Lower leg skin (tissue), 4 donors: ENCODE measurements at regions not wholly inside any gene's neighbourhood (a gene's known extent, or its start where the extent isn't known, plus 50 kb on each side); places are given as distances from the start of the nearest gene placed in this dataset.
"Not testable (repeated sequence)": the region's sequence is repeated elsewhere in the genome, so short reads cannot be mapped to it uniquely, and the experiment has no call there.

Experiments
- DNase-seq, 2 donors: peaks; one replicate each; pipeline ENCODE4 v3.0.0-alpha.2; 2019; ENCODE audit warnings: low spot score in 2 of 2
- H3K4me3 ChIP-seq: fragments of 200-600 bp; sonication (generic); 2 replicates; pipeline ENCODE4 v1.5.1; 2017; ENCODE audit warnings: mild to moderate bottlenecking, low read depth; ENCODE audit not compliant: poor library complexity, severe bottlenecking
- POLR2A ChIP-seq, 2 donors: fragments of 450-650 bp; IDR thresholded peaks; one replicate each; pipeline ENCODE4 v1.6.1; 2016 to 2017; ENCODE audit warnings: antibody characterized with exemption in 2 of 2, mild to moderate bottlenecking in 1 of 2, moderate library complexity in 1 of 2
- WGBS, 2 donors: methylation state at CpG; one replicate each; pipeline ENCODE4 v1.1.5; 2018; 5-methylcytosine and 5-hydroxymethylcytosine counted together
- intact Hi-C: fragments of 100-400 bp; cut with DNase I; formaldehyde crosslinking; loops from one replicate; pipeline ENCODE4 v1.15.0; 2023; ENCODE audit warnings: low total_unique reads
- TF ChIP-seq, protein P1 (sequence below), 3 donors: fragments of 450-650 bp; IDR thresholded peaks; one replicate each; pipeline ENCODE4 v1.5.1; 2016; ENCODE audit warnings: antibody characterized with exemption in 3 of 3, mild to moderate bottlenecking in 3 of 3, moderate library complexity in 2 of 3

DNA sequence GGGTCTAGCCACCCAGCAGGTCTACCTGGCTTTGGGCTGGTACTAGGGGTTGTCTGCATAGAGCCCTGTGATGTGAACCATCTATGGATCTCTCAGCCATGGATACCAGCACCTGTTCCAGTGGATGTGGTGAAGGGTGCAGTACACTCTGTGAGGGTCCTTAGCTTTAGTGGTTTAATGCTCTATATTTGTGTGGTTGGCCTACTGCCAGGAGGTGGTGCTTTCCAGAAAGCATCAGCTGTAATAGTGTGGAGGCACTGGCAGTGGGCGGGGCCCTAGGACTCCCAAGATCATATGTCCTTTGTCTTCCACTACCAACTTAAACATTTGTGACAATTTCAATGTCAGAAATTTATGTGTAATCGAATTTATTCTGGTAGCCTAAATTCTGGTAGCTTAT, 1065.1 kb downstream of the RPIA start:
- intact Hi-C loops, H3K4me3 ChIP-seq: not testable (repeated sequence)
- DNase-seq = peak in 1 of 2 donors; percentile 82
- 65 to 75% methylated on average over 2 of the region's 2 CpGs for WGBS, 2 donors

DNA sequence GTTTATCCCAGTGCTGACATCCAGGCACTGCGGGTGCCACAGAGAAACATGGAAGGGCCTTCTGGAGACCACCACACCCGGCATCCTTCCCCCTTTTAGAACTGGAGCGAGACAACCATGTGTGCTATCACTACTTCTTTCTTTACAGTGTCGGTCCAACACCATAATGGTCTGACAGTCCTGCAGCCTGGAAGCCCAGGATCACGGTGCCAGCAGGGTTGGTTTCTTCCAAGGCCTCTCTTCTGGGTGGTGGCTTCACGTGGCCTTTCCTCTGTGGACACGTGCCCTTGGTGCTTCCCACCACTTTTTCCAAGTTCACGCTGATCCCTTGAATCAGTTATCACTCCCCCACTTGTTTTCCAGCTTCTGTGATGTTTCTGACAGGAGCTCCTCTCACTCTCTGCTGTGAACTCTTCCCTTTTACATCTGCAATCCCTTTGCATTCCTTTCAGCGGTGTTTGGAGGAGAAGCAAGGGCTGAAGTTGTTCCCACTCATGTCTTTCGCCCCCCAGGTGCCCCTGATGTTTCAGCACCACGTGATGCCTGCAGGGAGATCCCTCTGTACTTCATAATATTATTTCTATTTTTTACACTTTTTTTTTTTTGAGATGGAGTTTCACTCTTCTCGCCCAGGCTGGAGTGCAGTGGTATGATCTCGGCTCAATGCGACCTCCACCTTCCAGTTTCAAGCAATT, 1067.0 kb downstream of the RPIA start:
- DNase-seq, H3K4me3 ChIP-seq, intact Hi-C loops: not testable (repeated sequence)
- 69 to 71% methylated on average over 14 of the region's 14 CpGs for WGBS, 2 donors

DNA sequence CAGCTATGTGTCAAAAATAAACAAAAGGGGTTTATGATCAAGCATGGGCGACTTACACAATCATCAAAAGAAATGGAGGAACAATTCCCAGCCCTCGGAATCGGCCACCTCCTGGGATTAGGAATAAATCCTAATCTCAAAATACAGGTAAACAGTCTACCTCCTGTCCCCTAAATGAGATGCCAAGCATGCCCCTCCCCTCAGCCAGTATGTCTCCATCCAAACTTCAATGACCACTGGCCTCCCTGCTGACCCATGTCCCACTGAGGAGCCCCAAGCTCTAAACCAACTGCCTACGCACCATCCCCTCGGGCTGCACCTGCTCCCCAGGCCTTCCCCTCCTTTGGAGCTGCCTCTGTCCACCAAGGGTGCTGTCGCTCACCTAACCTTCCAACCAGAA, 1069.3 kb downstream of the RPIA start:
- H3K4me3 ChIP-seq, intact Hi-C loops: not testable (repeated sequence)
- DNase-seq = peak in 1 of 2 donors; percentile 74
- 77 to 83% methylated on average over 6 of the region's 6 CpGs for WGBS, 2 donors

DNA sequence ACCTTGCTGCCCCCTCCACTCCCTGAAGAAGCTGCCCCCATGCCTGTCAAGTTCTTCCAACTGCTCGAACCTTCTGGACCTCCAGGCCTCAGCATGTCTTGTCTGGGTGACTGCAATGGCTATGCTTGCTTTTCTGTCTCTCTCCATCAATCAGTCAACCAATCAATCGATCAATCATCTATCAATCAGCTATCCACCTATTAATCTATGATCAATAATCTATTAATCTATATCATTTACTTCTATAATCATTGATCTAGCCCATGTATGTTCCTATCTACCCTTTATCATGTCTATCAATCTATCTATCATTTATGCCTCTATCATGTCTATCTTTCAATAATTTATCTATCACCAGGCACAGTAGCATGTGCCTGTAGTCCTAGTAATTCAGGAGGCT, 1069.7 kb downstream of the RPIA start:
- WGBS, 2 donors = 60 to 66% methylated on average over 2 of the region's 2 CpGs
- DNase-seq, H3K4me3 ChIP-seq, intact Hi-C loops: not testable (repeated sequence)

DNA sequence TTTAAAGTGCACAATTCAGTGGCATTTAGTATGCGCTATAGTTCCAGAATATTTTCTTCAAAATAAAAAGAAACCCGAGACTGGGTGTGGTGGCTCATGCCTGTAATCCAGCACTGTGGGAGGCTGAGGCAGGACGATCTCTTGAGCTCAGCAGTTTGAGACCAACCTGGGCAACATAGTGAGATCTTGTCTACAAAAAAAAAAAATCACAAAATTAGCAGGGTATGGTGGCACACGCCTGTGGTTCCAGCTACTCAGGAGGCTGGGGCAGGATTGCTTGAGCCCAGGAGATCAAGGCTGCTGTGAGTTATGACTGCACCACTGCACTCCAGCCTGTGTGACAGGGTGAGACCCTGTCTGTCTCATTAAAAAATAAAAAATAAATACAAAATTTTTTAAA, 1070.4 kb downstream of the RPIA start:
- 85 to 88% methylated on average over 4 of the region's 4 CpGs for WGBS, 2 donors
- H3K4me3 ChIP-seq, intact Hi-C loops, DNase-seq: not testable (repeated sequence)

DNA sequence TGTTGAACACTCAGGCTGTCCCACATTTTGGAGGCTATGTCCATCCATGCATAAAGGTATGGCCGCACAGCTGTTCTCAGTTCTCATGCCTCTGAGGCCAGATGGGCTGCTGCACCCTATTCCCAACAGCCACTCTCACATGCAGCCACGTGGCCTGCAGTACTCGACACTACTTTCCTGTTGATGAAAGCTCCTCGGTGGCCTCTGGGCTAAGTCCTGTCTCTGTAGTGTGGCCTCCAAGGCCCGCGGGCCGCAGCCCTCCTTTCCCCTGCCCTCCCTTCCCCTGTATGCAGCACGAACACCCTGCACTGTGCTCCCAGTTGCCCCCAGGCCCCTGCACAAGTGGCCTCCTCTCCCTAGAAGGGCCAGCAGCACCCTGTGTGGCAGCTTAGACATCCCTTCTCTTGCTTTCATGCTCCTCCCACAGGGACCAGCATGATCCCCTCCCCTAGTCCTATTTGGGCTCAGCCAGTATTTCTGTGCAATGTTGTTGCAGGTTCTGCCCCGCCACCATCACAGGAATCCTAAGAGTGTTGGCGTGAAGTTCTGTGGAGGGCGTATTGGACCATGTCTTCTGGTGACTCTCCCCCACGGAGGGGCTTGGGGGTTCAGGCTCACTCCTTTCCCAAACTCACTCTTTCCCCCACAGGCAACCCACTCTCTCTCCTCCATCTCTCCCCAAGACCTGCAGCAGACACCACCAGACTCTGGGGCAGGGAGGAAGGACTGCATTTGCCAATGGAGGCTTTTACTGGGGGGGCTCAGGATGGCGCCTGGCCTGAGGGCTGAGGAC, 1071.2 kb downstream of the RPIA start:
- intact Hi-C loops = not testable (repeated sequence)

DNA sequence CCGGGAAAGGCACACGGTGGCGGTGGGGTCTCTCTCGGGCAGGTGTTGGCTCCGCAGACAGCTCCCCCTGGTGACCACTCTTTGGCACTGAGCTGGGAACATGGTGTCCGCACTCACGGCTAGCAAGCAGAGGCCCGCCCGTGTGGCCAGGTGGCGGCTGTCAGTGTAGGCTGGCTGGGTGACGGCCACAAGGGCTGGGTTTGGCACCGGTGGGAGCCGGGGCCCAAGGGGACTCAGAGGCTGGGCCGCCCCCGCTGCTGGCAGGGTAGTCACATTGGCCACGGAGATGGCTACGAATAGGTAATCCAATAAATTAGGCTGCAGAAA, 1071.7 kb downstream of the RPIA start:
- 74 to 80% methylated on average over 17 of the region's 17 CpGs for WGBS, 2 donors
- H3K4me3 ChIP-seq = no peak overlapping the region
- peak in 1 of 2 donors; percentile 87 for DNase-seq
- no peak for TF ChIP-seq POLR2A (IDR thresholded peaks at IDR 0.05)
- TF ChIP-seq, protein P1, sequence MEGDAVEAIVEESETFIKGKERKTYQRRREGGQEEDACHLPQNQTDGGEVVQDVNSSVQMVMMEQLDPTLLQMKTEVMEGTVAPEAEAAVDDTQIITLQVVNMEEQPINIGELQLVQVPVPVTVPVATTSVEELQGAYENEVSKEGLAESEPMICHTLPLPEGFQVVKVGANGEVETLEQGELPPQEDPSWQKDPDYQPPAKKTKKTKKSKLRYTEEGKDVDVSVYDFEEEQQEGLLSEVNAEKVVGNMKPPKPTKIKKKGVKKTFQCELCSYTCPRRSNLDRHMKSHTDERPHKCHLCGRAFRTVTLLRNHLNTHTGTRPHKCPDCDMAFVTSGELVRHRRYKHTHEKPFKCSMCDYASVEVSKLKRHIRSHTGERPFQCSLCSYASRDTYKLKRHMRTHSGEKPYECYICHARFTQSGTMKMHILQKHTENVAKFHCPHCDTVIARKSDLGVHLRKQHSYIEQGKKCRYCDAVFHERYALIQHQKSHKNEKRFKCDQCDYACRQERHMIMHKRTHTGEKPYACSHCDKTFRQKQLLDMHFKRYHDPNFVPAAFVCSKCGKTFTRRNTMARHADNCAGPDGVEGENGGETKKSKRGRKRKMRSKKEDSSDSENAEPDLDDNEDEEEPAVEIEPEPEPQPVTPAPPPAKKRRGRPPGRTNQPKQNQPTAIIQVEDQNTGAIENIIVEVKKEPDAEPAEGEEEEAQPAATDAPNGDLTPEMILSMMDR (IDR thresholded peaks at IDR 0.05) = no peak
- intact Hi-C loops = no loop called here

More for the DNA sequence above, 1071.2 kb downstream of the RPIA start:
- 89 to 91% methylated on average over 13 of the region's 13 CpGs for WGBS, 2 donors
- peak in 1 of 2 donors; percentile 82 for DNase-seq
- not testable (repeated sequence) for H3K4me3 ChIP-seq

DNA sequence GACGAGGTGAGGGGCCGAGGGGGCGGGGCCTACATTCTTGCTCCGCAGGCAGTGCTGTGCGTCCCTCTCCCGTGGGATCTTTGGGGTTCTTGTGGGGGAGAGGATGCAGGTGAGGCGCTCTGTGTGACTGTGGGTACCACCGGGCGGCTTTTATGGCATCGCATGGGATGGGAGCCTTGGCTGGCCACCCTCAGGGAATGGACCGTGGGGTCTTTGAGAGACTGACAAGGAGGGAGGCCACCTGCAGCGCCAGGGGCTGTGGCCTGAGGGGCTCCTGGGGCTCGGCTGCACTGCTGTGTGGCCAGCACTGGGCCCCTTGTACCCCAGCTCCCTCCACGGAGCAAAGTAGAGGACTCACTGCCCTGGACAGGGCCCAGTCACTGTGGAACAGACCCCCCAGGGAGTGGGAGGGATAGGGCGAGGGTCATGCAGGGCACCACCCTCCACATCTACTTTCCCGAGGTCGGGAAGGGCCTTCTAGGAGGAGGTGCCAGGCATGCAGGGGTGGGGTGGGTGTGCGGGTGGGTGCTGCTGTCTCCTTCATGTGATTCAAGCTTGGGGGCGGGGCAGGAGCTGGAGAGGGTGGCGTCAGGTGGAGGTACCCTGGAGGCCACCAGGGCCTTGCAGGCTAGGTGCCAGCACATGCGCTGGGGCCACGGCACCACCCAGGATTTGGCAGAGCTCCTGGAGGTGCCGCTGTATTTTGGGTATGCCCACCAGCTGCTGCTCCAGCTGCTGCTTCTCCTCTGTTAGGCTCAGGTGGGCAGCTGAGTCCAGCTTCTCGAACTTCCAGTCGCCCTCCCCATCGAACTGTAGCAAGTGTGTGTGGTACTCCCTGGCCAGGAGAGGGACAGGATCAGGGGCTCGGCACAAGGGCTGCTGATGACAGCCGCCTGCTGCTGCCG, 1072.4 kb downstream of the RPIA start:
- TF ChIP-seq POLR2A (IDR thresholded peaks at IDR 0.05) = no peak
- TF ChIP-seq, protein P1 (IDR thresholded peaks at IDR 0.05) = no peak
- 85 to 88% methylated on average over 29 of the region's 29 CpGs for WGBS, 2 donors
- peak; percentile 14 to 85 for DNase-seq
- intact Hi-C loops = no loop called here
- H3K4me3 ChIP-seq = no peak overlapping the region

DNA sequence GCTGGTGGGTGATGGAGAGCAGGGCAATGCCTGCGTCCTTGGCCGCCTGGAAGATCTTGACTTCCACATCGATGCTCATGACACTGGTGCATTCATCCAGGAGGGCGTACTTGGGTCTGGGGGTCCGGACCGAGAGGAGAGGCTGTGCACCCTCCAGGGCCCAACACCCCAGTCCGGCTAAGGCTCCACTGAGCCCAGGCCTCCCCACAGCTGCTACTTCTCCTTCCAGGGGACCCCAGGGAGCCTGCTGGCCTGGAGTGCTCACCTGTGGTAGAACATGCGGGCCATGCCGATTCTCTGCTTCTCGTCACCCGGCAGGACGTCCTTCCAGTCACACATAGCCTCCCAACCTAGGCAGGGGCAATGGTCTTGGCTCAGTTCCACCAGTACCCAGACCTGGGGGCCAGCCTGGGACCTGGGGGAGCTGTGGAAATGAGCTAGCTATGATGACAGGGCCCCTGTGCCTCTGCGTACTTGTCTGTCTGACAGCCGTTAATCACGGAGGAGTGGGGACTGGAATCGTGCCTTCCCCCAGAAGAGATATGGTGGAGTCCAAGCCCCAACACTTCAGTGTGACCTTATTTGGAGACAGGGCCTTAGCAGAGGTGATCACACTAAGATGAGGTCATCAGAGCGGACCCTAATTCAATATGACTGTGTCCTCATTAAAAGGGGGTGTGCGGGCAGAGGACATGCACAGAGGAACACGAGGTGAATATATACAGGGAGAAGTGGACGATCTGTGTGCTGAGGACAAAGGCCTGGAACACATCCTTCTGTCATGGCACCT, 1073.3 kb downstream of the RPIA start:
- whole genome bisulfite sequencing, 2 donors = 89 to 91% methylated on average over 20 of the region's 20 CpGs
- H3K4me3 ChIP-seq, intact Hi-C loops: not testable (repeated sequence)
- DNase-seq = peak in 1 of 2 donors; percentile 85

DNA sequence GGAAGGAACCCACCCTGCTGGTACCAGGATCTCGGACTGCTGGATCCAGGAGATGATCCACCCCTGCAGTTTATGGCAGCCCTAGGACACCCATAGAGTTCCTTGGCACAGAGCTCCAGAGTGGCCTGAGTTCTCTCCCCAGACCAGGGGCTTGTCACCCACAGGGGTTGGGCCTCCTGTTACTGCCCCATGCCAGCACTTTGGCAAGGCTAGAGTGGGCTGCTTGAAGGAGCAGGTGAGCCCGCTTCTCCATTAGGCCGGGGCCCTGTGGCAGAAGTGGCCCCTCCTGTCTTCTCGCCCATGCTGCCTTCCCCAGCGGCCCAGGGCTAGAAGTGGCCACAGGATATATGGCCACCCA, 1073.9 kb downstream of the RPIA start:
- intact Hi-C loops, H3K4me3 ChIP-seq: not testable (repeated sequence)
- peak in 1 of 2 donors; percentile 84 for DNase-seq
- WGBS, 2 donors = 84 to 92% methylated on average over 5 of the region's 5 CpGs

DNA sequence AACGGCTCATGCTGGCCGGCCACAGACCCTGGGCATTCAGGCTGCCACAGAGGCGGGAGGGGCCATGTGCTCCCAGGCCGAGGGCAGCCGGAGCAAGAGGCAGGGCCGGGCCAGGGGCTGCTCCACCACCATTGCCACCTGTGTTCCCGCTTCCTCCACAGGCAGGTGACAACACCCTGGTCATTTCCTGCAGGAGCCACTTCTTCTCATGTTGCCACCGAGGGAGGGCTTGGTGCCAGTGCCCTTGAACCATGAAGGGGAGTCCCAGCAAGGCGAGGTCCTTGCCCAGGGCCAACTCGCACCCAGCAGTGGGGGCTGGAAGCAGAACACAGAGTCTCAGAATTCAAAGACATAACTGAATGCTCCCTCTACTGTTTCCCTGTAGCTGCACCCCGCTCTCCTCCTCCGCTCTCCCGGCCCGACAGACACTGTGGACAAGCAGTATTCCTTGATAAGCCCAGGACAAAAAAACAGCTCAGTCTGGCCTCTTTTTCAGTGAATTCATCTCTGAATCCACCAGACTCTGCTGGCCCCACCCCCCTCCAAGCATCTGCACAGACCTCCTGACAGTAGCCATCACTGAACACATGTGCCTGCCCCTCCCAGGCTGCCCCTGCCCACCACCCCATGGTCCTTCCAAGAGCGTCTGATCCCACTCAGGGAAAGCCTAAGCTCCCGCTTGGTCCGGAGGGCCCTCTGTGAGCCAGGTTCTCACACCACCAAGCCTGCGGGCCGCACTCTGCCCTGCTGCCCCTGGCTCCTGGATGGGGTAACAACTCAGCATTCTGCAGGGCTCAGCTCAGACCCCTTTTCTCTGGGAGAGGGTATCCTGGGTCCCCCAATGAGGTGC, 1074.9 kb downstream of the RPIA start:
- 86% methylated on average over 19 of the region's 19 CpGs for WGBS, 2 donors
- DNase-seq = peak in 1 of 2 donors; percentile 83
- intact Hi-C loops, H3K4me3 ChIP-seq: not testable (repeated sequence)
